Stimulated activated CD8-positive, alpha-beta memory T cell treated with anti-CD3 and anti-CD28 coated beads, Interleukin-4, amount 100 ng/mL, for 1 hour (primary cell): ENCODE measurements at regions not wholly inside any gene's neighbourhood (a gene's known extent, or its start where the extent isn't known, plus 50 kb on each side); places are given as distances from the start of the nearest gene placed in this dataset.

Experiments used
- DNase-seq, 2 donors: peaks; one replicate each; pipeline ENCODE4 v3.0.0-alpha.2; 2020; ENCODE audit warnings: low read depth in 2 of 2, low spot score in 1 of 2

DNA sequence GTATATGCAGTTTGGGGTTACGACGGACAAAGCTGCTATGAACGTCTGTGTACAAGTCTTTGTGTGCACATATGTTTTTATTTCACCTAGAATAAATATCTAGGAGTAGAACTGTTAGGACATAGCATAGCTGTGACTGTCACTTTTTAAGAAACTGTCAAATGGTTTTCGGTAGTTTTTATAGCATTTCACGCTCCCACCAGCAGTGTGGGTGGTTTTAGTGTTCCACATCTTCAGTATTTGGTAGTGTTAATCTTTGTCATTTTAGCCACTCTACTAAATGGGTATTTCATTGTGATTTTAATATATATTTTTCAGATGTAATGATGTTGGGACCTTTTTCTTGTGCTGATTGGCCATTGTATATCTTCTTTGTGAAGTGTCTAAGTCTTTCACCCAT lies 109.1 kb upstream of the BCAT1 start:
- no peak for DNase-seq

DNA sequence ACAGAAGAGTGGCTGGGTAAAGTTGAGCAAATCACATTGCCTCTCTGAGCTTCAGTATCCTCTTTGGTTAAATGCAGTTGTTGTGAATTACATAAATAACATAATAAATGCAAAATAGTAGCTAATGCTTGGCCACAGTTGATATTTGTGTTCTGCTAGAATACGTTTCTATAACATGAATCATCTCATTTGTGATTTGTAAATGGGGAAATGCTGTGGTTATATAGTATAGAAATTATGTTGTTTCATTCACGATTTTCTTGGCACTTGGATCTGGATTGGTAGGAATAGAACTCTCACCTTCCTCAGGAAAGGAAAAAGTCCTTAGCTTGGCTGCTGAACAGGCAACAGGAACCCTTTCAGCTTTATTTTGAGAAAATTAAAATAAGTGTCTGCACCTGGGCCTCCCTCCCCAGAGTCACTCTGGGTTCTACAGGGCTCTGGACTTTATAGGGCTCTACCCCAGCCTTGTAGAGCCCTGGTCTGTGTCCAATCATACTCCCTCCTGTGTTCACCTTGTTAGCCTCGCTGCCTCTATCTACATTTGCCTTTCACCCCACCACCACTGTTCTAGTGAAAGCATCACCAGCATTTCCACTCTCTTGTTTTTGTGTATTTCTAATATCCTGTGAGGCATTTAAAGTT lies 107.7 kb upstream of the BCAT1 start:
- no peak for DNase-seq

DNA sequence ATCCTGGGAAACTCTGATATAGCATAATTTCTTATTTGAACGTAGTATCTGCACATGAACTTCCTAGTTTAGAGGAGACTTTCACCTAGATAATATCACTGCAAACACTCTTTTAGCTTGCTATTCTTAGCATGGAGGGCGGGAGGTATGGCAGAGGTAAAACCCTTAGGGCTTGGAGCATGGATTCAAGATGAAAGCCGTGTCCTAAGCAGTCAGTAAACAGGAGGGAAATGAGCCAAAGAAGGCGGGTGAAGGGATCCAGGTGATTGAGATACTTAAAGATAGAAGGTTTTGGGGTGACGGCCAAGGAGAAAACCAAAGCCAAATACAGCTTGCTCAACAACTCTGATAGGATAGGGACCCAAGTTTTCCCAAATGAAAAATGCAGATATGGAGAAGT lies 107.1 kb upstream of the BCAT1 start:
- DNase-seq, result no peak

DNA sequence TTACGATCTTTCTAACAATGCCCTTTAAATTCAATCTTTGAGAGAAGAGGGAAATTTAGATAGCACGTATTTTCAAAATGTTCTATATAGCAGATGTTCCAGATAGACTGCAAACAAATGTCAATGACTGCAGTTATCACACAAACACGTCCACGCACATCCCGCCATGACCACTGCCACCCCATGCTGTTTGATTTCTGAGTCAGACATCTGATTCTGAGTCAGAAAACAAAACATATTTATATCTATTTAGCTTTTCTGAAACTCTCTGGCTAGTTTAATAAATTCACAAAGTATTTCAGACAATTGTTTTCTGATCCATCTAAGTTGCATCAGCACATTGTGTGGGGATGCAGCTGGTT lies 105.9 kb upstream of the BCAT1 start:
- DNase-seq, result peak in 1 of 2 donors; percentile 19

DNA sequence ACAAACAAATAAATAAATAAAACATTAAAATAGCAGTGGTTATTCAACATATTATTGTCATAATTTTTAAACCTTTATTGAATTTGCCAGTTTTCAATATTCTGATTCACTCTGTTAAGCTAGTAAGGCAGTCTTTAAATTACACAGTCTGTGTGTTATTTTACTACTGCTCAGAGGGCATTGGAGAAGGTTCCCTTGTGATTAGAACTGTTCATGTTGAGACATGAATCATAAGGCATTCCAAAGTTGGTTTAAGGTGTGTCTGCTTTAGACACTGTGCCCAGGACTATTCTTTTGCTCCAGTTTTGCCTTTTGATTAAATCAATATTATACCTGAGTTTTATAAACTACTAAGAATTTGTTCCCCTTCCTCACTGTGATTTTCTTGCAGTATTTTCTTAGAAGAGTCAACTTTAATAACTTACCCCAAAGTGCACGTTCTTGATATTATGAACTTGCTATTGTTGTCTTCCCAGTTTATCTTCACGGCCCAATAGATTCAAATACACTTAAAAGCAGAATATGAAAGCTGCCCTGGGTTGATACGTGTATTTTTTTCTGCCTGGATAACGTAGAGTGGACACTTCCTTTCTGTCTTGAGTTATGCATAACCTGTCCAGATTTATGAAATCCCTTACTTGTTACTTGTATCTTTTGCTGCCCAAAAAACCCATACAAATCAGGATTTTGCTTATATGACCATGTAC lies 105.3 kb upstream of the BCAT1 start:
- no peak for DNase-seq

DNA sequence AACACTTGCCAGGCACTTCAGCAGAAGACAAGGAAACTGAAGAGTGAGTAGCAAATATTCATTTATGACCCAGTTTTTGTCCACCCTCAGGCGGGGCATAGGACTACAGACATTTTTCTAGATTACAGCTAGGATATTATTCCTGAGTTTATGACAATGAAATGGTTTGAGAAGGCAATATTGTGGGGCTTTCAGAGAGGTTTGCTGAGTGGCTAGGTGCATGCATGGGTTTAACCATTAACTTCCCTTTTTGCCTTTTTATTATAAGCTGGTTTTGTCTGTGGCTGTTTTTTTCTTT lies 104.0 kb upstream of the BCAT1 start:
- DNase-seq, result no peak

DNA sequence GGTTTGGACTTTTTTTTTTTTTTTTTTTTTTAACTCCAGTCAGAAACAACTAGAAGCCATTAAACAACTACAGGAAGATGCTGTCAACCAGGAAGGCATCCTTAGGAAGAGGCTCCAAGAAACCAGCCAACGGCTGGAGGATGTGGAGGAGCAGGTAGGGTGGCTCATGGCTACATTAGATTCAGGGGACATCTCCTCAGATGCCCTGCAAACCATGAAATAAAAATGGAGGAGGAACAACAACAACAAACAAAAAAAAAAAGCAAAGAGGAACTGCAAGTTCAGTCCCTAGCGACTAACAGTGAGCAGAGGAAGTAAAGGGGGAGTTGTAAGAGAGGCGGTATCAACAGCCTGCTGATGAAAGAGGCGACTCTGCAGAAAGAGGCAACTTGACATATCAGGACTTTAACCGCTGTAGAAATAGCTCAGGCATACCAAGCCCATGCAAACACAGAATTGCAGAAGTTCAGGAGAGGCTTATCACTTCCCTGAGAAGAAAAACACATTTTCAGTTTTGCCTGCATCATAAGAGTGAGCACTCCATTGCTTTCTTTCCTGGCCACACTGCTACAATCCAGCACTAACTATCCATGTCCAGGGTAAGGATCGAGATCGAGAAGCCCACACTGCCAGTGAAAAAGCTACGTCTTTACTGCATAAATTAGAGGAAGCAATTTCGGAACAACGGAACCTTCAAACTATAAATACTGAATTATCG lies 103.5 kb upstream of the BCAT1 start:
- peak in 1 of 2 donors; percentile 23 for DNase-seq

DNA sequence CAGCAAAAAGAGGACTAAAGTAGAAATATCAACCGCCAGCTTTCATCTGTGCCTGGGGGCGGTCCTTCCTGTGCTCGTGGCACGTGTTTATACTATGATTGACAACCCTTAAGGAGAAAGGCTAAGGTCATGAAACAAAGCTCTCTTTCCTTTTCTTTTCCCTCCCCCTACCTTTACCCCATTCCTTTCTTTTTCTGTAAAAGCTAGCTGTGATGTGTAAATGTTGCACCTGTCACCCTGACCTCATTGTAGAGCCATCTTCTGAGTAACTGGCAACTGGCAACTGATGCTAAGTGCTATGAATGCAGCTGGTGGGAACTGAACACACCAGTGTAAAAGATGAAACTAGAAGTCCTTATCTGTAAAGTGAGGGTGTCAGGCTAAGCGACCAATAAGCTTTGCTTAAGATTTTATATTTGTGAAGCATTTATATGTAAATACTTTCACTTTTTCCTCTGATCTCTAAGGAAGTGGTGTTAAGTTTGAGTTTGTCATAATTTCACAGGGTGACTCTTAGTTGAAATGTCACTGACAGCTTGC lies 102.8 kb upstream of the BCAT1 start:
- peak in 1 of 2 donors; percentile 8 for DNase-seq

DNA sequence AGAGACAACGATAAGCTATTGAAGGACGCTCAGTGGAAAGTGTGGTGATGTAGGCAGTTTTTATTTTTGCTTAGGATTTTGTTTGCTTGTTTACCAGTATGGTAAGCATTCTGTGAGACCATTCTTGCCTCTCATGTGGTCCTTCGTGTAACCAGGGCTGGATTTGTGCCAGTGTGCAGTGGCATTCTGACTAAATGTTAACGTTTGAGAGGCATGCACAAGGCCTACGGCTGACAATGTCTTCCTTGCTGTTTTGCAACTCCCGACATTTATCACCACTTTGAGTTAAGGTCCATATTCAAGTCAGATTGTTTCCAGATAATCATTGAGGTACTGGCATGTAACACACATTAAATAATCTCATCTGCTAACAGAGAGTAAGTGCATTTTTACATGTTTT lies 102.3 kb upstream of the BCAT1 start:
- no peak for DNase-seq

DNA sequence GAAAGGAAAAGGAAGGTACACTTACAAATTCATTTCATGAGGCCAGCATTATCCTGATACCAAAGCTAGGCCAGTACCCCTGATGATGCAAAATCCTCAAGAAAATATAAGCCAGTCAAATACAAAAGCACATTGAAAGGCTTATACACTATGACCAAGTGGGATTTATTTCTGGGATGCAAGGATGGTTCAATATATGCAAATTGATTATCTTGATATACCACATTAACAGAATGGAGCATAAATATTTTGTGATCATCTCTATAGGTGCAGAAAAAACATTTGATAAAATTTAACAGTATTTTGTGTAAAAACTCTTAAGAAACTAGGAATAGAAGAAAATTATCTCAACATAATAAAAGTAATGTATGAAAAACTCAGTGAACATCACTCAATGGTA lies 97.0 kb upstream of the BCAT1 start:
- DNase-seq, result no peak

DNA sequence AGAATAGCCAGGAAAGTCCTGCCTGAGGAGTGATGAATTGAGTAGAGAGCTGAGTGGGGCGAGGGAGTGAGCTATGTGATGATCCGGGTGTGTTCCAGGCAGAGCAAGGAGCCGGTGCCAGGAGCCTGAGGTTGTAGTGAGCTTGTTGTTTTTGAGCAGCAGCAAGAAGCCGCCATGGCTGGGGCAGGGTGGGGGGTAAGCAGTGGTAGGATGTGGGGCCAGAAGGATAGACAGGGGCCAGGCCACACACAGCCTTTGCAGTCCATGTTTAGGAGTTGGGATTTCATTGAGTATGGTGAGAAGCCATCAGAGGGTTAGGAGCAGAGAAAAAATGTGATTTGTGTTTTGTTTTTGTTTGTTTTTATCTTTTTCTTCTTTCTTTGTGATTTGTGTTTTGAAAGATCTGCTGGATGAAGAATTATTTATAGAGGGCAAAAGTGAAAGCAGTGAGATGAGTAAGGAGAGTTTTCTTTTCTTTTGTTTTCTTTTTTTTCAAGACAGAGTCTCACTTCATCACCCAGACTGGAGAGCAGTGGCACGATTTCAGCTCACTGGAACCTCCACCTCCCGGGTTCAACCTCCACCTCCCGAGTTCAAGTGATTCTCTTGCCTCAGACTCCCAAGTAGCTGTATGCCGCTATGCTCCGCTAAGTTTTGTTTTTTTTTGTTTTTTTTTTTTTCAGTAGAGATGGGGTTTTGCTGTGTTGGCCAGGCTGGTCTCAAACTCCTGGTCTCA lies 92.3 kb upstream of the BCAT1 start:
- DNase-seq, result no peak

DNA sequence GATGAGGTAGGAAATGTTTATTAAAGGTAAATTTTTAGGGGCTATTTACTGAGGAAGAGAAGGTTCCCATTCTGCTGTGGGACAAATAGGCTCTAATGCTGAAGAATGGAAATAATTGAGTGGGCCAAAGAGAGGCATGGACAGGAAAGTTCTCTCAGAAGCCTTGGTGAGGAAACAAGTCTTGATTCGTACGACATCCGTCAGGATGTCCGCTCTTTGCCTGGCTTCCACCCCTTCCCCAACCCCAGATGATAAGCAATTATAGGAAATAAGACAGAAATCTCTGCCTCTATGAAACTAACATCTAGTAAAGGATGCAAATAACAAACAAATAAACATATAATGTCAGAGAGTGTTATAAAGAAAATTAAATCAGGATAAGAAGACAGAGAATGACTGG lies 91.7 kb upstream of the BCAT1 start:
- no peak for DNase-seq

DNA sequence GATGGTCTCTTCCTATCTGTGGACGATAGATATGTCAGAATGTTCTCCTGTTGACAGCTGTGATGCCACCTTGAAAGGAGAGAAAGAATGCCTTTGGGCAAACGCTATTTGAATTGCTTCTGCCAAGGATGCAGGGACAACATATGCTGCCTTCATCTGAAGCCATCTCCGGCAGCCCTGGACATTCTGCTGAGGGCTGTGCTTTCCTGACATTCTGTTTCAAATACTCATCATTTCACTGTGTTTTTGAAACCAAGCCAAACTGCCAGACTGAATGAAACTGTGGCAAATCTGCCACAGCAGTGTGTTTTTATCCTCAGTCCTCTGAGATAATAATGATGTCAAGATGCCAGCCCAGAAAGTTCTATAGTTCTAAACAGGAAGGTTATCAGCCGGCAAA lies 85.8 kb upstream of the BCAT1 start:
- no peak for DNase-seq

DNA sequence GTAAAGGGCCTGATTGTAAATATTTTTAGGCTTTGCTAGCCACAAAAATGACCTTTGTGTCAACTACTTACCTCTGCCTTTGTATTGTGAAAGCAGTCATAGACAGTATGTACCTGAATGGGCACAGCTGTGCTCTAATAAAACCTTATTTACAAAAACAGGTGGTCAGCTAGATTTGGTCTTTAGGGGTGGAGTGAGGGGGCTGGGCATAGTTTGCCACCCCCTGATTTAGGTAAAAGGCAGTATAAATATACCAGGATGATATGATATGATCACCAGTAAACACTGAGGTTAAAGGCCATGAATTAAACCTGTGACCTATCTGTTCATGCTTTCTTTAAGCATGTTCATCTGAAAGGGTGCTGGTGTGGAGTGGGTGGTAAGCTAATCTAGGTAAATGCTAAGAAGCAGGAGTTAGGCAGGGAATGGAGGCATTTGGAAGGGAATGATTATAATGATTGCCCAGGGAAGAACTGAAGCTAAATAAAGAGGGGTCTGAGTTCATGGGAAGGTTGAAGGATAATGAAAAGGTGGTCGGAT lies 77.1 kb upstream of the BCAT1 start:
- no peak for DNase-seq

DNA sequence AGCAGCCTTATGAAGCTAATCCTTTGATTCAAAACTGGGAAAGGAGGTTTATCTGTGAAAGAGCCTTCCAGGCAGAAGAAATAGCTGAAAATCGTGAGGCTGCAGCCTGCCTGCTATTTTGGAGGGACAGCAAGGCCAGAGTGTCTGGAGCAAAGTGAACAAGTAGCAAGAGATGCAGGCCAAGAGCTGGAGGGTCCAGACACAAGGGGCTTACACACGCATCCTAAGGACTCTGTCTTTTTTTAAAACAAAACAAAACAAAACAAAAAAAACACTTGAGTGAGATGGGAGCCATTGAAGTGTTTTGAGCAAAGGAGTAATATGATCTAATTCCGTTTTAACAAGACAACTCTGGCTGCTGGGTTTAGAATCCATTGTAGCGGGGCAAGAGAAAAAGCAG lies 76.4 kb upstream of the BCAT1 start:
- no peak for DNase-seq

DNA sequence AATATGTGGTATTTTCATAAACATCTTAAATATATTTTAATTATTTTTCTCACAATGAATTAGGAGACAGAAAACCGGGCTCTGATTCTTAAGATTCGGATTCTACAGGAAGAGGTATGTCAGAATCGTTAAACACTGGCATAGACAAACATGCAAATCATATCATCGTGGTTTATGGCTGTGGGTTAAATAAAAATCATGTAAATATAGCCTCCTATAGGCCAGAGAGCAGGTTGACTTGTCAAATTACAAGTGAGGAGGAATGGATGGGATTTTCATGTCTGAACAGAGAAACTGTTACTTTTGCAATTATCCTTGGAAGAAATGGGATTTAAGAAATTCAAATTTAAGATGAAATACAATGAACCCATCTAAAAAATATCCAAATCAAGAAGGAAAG lies 74.9 kb upstream of the BCAT1 start:
- no peak for DNase-seq

DNA sequence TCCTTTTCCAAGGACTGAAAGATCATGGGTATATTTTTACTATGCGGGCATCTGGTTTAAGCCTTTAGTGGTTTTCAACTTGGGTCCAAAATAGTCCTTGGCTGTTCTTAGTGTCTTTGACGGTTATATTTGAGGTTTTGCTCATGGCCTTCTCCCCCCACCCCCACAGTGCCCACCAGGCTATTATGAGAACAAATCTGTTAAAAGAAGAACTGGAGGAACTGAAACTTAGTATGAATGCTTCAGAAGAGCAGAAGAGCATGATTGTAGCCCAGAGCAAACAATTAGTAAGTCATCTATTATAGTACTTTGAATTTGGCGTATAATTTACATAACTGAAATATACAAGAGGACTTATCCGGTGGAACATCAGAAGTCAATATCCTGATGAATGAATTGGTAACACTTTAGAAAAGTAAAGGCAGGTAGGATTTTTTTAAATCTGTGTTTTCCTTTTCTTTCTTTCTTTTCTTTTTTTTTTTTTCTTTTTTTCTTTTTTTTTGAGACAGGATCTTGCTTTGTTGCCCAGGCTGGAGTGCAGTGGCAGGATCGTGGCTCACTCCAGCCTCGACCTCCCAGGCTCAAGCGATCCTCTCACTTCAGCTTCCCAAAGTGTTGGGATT lies 71.8 kb upstream of the BCAT1 start:
- DNase-seq, result no peak

DNA sequence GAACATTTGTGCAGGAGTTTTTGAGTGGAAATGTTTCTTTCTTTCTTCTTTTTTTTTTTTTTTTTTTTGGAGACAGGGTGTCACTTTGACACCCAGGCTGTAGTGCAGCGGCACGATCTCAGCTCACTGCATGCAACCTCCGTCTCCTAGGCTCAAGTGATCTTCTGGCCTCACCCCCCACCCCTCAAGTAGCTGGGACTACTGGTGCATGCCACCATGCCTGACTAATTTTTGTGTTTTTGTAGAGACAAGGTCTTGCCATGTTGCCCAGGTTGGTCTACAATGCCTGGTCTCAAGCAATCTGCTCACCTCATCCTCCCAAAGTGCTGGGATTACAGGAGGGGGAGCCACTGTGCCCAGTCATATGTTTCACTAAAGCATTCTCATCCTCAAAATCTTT lies 69.2 kb upstream of the BCAT1 start:
- no peak for DNase-seq

DNA sequence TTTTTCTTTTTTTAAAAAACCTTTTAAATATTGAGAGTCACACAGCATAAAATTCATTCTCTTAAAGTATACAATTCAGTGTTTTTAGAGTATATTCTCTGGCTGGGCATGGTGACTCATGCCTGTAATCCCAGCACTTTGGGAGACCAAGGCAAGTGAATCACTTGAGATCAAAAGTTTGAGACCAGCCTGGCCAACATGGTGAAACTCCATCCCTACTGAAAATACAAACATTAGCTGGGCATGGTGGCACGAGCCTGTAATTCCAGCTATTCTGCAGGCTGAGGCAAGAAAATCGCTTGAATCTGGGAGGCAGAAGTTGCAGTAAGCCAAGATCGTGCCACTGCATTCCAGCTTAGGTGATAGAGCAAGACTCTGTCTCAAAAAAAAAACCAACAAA lies 68.4 kb upstream of the BCAT1 start:
- DNase-seq, result no peak

DNA sequence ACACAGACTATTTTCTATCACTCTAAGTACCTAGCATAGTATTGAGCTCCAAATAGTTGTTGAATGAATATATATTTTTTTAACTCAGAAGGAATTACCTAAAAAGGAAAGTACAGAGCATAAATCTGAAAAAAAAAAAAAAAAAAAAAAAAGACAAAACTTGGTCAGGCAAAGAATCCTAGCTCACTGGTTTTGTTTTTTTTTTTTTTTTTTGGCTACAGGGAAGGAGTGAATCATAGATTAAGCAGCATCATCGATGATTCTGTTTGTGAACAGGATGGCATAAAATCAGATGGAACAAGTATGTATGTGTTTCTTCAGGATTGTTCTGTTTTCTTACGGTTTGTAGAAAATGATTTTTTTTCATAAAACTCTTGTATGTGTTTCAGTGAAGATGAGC lies 66.1 kb upstream of the BCAT1 start:
- DNase-seq, result no peak

DNA sequence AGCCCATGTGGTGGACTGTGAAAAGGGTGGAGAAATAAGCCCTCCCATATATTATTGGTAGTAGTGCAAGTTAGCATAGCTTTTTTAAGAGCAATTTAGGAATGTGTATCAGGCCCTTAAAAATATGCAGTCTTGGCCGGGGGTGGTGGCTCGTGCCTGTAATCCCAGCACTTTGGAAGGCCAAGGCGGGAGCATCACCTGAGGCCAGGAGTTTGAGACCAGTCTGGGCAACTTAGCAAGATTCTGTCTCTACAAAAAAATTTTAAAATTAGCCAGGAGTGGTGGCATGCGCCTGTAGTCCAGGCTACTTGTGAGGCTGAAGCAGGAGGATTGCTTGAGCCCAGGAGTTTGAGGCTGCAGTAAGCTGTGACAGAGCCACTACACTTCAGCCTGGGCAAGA lies 64.2 kb upstream of the BCAT1 start:
- no peak for DNase-seq
